Trophoblast cell (in vitro differentiated cells and primary cell): ENCODE measurements at regions not wholly inside any gene's neighbourhood (a gene's known extent, or its start where the extent isn't known, plus 50 kb on each side); places are given as distances from the start of the nearest gene placed in this dataset.
"Not testable (repeated sequence)": the region's sequence is repeated elsewhere in the genome, so short reads cannot be mapped to it uniquely, and the experiment has no call there.

Experiments used
- DNase-seq, 2 donors: peaks; one replicate each; pipeline ENCODE4 v3.0.0-alpha.2; 2016
- H2AFZ ChIP-seq: 2 replicates; pipeline ENCODE4 v1.6.1; 2013; ENCODE audit warnings: low read length, moderate library complexity, mild to moderate bottlenecking; ENCODE audit not compliant: insufficient read depth, poor library complexity
- H2AK5ac ChIP-seq: 2 replicates; pipeline ENCODE4 v1.6.1; 2013; ENCODE audit warnings: mild to moderate bottlenecking, low read length
- H2BK120ac ChIP-seq: 2 replicates; pipeline ENCODE4 v1.6.1; 2013; ENCODE audit warnings: low read length, mild to moderate bottlenecking, moderate library complexity; ENCODE audit not compliant: insufficient read depth, poor library complexity
- H2BK12ac ChIP-seq: 2 replicates; pipeline ENCODE4 v1.6.1; 2013; ENCODE audit warnings: mild to moderate bottlenecking, low read length, moderate library complexity
- H2BK5ac ChIP-seq: 2 replicates; pipeline ENCODE4 v1.6.1; 2013; ENCODE audit warnings: low read length, low read depth, moderate library complexity, mild to moderate bottlenecking; ENCODE audit not compliant: poor library complexity
- H3K14ac ChIP-seq: 2 replicates; pipeline ENCODE4 v1.6.1; 2013; ENCODE audit warnings: mild to moderate bottlenecking, low read length
- H3K18ac ChIP-seq: 2 replicates; pipeline ENCODE4 v1.6.1; 2013; ENCODE audit warnings: mild to moderate bottlenecking, low read length
- H3K23ac ChIP-seq: 2 replicates; pipeline ENCODE4 v1.6.1; 2013; ENCODE audit warnings: low read length
- H3K27ac ChIP-seq: 2 replicates; pipeline ENCODE4 v1.5.1; 2013; ENCODE audit warnings: low read depth, mild to moderate bottlenecking, inconsistent platforms, low read length, moderate library complexity
- H3K27me3 ChIP-seq: 2 replicates; pipeline ENCODE4 v1.6.1; 2013; ENCODE audit warnings: inconsistent platforms, mild to moderate bottlenecking, low read length, moderate library complexity; ENCODE audit not compliant: insufficient read depth
- H3K36me3 ChIP-seq, 2 experiments: 1 replicate in 1 of 2; 2 replicates in 1 of 2; pipeline ENCODE4 v1.6.1; 2013; ENCODE audit warnings: low read length in 2 of 2, mild to moderate bottlenecking in 2 of 2, moderate library complexity in 1 of 2; ENCODE audit not compliant: insufficient read depth in 2 of 2, control insufficient read depth in 1 of 2
- H3K4ac ChIP-seq: 2 replicates; pipeline ENCODE4 v1.6.1; 2013; ENCODE audit warnings: low read depth, mild to moderate bottlenecking, low read length, moderate library complexity
- H3K4me1 ChIP-seq, 2 experiments: 1 replicate in 1 of 2; 2 replicates in 1 of 2; pipeline ENCODE4 v1.6.1; 2013; ENCODE audit warnings: low read length in 2 of 2, mild to moderate bottlenecking in 2 of 2, moderate library complexity in 1 of 2; ENCODE audit not compliant: insufficient read depth in 2 of 2, control insufficient read depth in 1 of 2
- H3K4me2 ChIP-seq: 2 replicates; pipeline ENCODE4 v1.6.1; 2013; ENCODE audit warnings: inconsistent platforms, mild to moderate bottlenecking, low read length, moderate library complexity
- H3K4me3 ChIP-seq: 2 replicates; pipeline ENCODE4 v1.5.1; 2013; ENCODE audit warnings: mild to moderate bottlenecking, low read depth, low read length, inconsistent platforms
- H3K79me1 ChIP-seq: one replicate; pipeline ENCODE4 v1.6.1; 2013; ENCODE audit warnings: low read length
- H3K79me2 ChIP-seq: 2 replicates; pipeline ENCODE4 v1.6.1; 2013; ENCODE audit warnings: low read length, mild to moderate bottlenecking; ENCODE audit not compliant: control insufficient read depth, insufficient read depth, poor library complexity
- H3K9ac ChIP-seq: 2 replicates; pipeline ENCODE4 v1.6.1; 2013; ENCODE audit warnings: mild to moderate bottlenecking, low read length
- H3K9me3 ChIP-seq: 2 replicates; pipeline ENCODE4 v1.6.1; 2013; ENCODE audit warnings: low read depth, mild to moderate bottlenecking, control low read depth, inconsistent platforms, low read length; ENCODE audit not compliant: insufficient read depth
- H4K12ac ChIP-seq: 2 replicates; pipeline ENCODE4 v1.6.1; 2013; ENCODE audit warnings: low read depth, mild to moderate bottlenecking, low read length, moderate library complexity
- H4K8ac ChIP-seq: 2 replicates; pipeline ENCODE4 v1.6.1; 2013; ENCODE audit warnings: low read depth, mild to moderate bottlenecking, low read length, moderate library complexity
- H4K91ac ChIP-seq: one replicate; pipeline ENCODE4 v1.6.1; 2013; ENCODE audit warnings: low read depth, mild to moderate bottlenecking, low read length, moderate library complexity
- WGBS: extraction: QIAGEN DNeasy Blood & Tissue Kit; methylation state at CpG from one replicate; pipeline ENCODE4 v1.1.7; 2013; ENCODE audit warnings: missing lambda C conversion rate; ENCODE audit not compliant: insufficient read length, insufficient coverage; ENCODE audit errors: extremely low coverage; 5-methylcytosine and 5-hydroxymethylcytosine counted together

DNA sequence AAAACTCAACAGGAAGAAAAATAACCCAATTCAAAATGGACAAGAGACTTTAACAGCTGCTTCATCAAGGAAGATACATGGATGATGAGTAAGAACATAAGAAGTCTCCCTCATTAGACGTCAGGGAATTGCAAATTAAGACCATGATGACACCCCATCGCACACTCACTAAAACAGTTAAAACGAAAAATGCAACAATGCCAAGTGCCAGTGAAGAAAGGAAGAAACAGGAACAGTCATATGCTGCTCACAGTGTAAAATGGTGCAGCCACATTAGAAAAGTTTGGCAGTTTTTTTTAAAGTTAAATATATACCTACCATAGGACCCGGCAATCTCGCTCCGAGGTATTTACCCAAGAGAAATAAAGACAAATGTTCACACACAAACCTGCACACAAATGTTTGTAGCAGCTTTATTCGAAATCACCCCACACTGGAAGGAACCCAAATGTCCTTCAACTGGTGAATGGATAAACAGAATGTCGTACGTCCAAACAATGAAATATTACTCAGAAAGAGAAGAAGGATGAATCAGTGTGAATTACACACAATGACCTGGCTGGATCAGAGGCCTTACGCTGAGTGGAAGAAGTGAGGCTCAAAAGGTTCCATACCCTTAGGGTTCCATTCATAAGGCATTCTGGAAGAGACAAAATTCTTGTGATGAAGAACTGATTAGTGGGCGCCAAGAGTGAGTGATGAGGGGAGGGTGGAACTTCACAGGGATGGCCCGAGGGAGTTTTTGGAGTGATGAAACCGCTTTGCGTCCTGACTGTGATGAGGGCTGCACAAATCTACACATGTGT is 110.3 kb downstream of the C16orf95 start:
- H3K23ac ChIP-seq, result no peak overlapping the region
- no peak overlapping the region for H2BK5ac ChIP-seq
- no peak overlapping the region for H4K91ac ChIP-seq
- peaks cover 2% of the 10 kb centered on the region for H3K79me1 ChIP-seq
- no peak overlapping the region for H4K8ac ChIP-seq
- no peak overlapping the region for H3K27ac ChIP-seq
- no peak overlapping the region for H3K14ac ChIP-seq
- no peaks in the 10 kb centered on the region for H3K79me2 ChIP-seq
- H3K27me3 ChIP-seq, result no peaks in the 10 kb centered on the region
- no peaks in the 10 kb centered on the region for H3K36me3 ChIP-seq
- H2AFZ ChIP-seq, result no peak overlapping the region
- no peak overlapping the region for H3K4me2 ChIP-seq
- no peak overlapping the region for H3K4ac ChIP-seq
- WGBS, result no CpG with 5 or more reads among the region's 14 CpGs
- H3K18ac ChIP-seq, result no peak overlapping the region
- no peak overlapping the region for H2BK120ac ChIP-seq
- no peak overlapping the region for H2AK5ac ChIP-seq
- H3K9me3 ChIP-seq, result peaks cover 3% of the 10 kb centered on the region
- H4K12ac ChIP-seq, result no peak overlapping the region
- H3K4me3 ChIP-seq, result no peak overlapping the region
- no peak overlapping the region for H3K9ac ChIP-seq
- no peak overlapping the region for H2BK12ac ChIP-seq
- peak; percentile 88 to 94 for DNase-seq
- H3K4me1 ChIP-seq, result peaks cover 10 to 14% of the 10 kb centered on the region in 2 experiments

DNA sequence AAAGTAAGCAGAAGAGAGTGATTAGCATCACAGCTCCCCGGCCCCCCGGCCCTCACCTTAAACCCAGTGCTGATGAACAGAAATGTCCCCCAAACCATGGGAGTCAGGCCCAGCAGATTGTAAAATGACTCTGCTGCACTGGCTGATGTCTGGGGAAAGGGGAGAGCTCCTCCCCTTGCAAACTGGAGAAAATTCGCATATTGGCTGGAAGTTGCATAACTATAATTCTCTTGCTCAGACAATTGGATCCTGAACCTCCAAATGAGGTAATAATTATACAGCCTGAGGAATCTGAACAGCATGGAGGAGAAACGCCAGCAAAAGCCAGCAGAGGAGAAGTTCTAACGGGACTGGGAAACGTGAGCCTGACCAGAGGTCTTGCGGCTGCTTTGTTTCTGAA is 109.7 kb downstream of the C16orf95 start:
- no peak overlapping the region for H3K4ac ChIP-seq
- H4K12ac ChIP-seq, result no peak overlapping the region
- no peak overlapping the region for H3K4me3 ChIP-seq
- no peak overlapping the region for H4K91ac ChIP-seq
- no peak overlapping the region for H3K9ac ChIP-seq
- H2BK5ac ChIP-seq, result no peak overlapping the region
- no peak overlapping the region for H2BK120ac ChIP-seq
- H3K27me3 ChIP-seq, result no peaks in the 10 kb centered on the region
- H3K18ac ChIP-seq, result no peak overlapping the region
- no peaks in the 10 kb centered on the region for H3K79me2 ChIP-seq
- H3K9me3 ChIP-seq, result peaks cover 3% of the 10 kb centered on the region
- WGBS, result no CpG with 5 or more reads among the region's 7 CpGs
- no peak overlapping the region for H4K8ac ChIP-seq
- no peak overlapping the region for H2AFZ ChIP-seq
- peak in 1 of 2 donors; percentile 27 for DNase-seq
- no peak overlapping the region for H2AK5ac ChIP-seq
- H3K36me3 ChIP-seq, result no peaks in the 10 kb centered on the region
- H2BK12ac ChIP-seq, result no peak overlapping the region
- H3K27ac ChIP-seq, result peak overlapping the region; percentile 14
- no peak overlapping the region for H3K14ac ChIP-seq
- H3K4me2 ChIP-seq, result no peak overlapping the region
- peaks cover 3% of the 10 kb centered on the region for H3K79me1 ChIP-seq
- no peak overlapping the region for H3K23ac ChIP-seq
- H3K4me1 ChIP-seq, result peaks cover 12 to 13% of the 10 kb centered on the region in 2 experiments

DNA sequence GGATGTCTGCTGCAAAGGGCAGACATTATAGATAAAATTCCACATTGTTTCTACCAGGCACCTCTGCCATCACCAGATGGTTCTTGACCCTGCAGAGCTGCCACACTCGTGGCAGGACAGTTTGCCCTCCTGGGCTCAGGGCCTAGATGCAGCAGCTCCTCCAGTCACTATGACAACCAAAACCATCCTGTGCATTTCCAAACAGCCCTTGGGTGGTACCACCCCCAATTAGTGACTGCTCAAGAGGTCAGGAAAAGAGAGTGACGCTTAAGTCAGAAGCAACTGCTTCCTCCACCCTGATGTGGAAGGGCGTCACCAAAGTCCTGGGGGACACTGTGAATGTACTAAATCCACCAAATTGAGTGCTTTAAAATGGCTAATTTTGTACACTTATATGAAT is 109.2 kb downstream of the C16orf95 start:
- Histone ChIP-seq H3K4me2 (no peak overlapping the region), H3K4me1 (peaks cover 12 to 15% of the 10 kb centered on the region in 2 experiments), H4K91ac (no peak overlapping the region), H3K4me3 (no peak overlapping the region), H3K23ac (no peak overlapping the region), H3K79me2 (no peaks in the 10 kb centered on the region), H3K27ac (peak overlapping the region; percentile 14), H3K36me3 (no peaks in the 10 kb centered on the region), H2BK12ac (no peak overlapping the region), H3K4ac (no peak overlapping the region), H2AFZ (no peak overlapping the region), H3K79me1 (peaks cover 3% of the 10 kb centered on the region), H4K8ac (no peak overlapping the region), H2BK120ac (no peak overlapping the region), H3K27me3 (no peaks in the 10 kb centered on the region), H3K18ac (no peak overlapping the region), H3K14ac (no peak overlapping the region), H3K9ac (no peak overlapping the region), H2BK5ac (peak overlapping the region; percentile 31), H3K9me3 (peaks cover 3% of the 10 kb centered on the region), H4K12ac (no peak overlapping the region), H2AK5ac (no peak overlapping the region)
- WGBS, result no CpG with 5 or more reads among the region's 3 CpGs
- DNase-seq, result no peak

DNA sequence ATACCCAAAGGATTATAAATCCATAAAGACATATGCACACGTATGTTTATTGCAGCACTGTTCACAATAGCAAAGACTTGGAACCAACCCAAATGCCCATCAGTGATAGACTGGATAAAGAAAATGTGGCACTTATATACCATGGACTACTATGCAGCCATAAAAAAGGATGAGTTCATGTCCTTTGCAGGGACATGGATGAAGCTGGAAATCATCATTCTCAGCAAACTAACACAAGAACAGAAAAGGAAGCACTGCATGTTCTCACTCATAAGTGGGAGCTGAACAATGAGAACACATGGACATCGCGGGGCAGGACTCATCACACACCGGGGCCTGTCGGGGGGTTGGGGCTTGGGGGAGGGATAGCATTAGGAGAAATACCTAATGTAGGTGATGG is 108.2 kb downstream of the C16orf95 start:
- not testable (repeated sequence) for H3K14ac ChIP-seq, H3K36me3 ChIP-seq, H4K91ac ChIP-seq, H3K4me3 ChIP-seq, H3K9ac ChIP-seq, H3K23ac ChIP-seq, H3K4ac ChIP-seq, H2AK5ac ChIP-seq, H3K4me2 ChIP-seq, H2BK120ac ChIP-seq, DNase-seq, H2BK12ac ChIP-seq, H3K9me3 ChIP-seq, H4K12ac ChIP-seq, H3K79me1 ChIP-seq, H2BK5ac ChIP-seq, H4K8ac ChIP-seq, H3K18ac ChIP-seq, H2AFZ ChIP-seq, H3K79me2 ChIP-seq, H3K27me3 ChIP-seq, H3K27ac ChIP-seq
- H3K4me1 ChIP-seq, result peaks cover 12 to 15% of the 10 kb centered on the region in 2 experiments
- WGBS, result no CpG with 5 or more reads among the region's 5 CpGs
